ENCODE measurements at regions not wholly inside any gene's neighbourhood (a gene's known extent, or its start where the extent isn't known, plus 50 kb on each side); places are given as distances from the start of the nearest gene placed in this dataset.

GRCh38 chr14:98888281-98888680 lies 383.7 kb downstream of the BCL11B start:
- intact Hi-C loops (cut with micrococcal nuclease) (no loop called here), dilution Hi-C loops (cut with MboI; ENCODE audit: extremely low pct_ligation_motif_present, low sequenced_read_pairs) (no loop called here)
- no peak for DNase-seq (ENCODE audit: low read depth, low spot score)
- Histone ChIP-seq H3K27me3 (ENCODE audit: control insufficient read depth in 2 of 2, insufficient read depth in 2 of 2, low read length in 2 of 2) (no peaks in the 10 kb centered on the region), H3K4me2 (ENCODE audit: insufficient read depth, low read length) (no peak overlapping the region), H3K9ac (replicated peaks; ENCODE audit: extremely low read depth, insufficient read depth, low read length) (no peak overlapping the region), H3K36me3 (ENCODE audit: control insufficient read depth in 2 of 2, extremely low read depth in 1 of 2, insufficient read depth in 2 of 2, low read length in 2 of 2) (no peaks in the 10 kb centered on the region), H3K9me1 (replicated peaks; ENCODE audit: control insufficient read depth, extremely low read depth, insufficient read depth, low read length) (no peaks in the 10 kb centered on the region), H3K4me3 (replicated peaks in 1 of 3; ENCODE audit: insufficient read depth in 1 of 3, low read depth in 1 of 3, low read length in 3 of 3) (no peak overlapping the region), H3K27ac (ENCODE audit: insufficient read depth, low read depth, low read length) (no peak overlapping the region), H3K79me2 (ENCODE audit: control insufficient read depth, insufficient read depth, low read length) (no peaks in the 10 kb centered on the region), H3K9me3 (replicated peaks; ENCODE audit: control insufficient read depth, insufficient read depth, low read length) (no peaks in the 10 kb centered on the region), H4K20me1 (replicated peaks; ENCODE audit: control insufficient read depth, extremely low read depth, insufficient read depth, low read length) (no peaks in the 10 kb centered on the region), H2AFZ (ENCODE audit: low read depth, low read length) (no peak overlapping the region), H3K4me1 (ENCODE audit: control insufficient read depth, extremely low read depth, insufficient read depth, low read length) (no peaks in the 10 kb centered on the region)
- no peak for TF ChIP-seq GATA2 (IDR thresholded peaks at IDR 0.05; ENCODE audit: insufficient read depth, insufficient read length, low read depth, low read length)
- TF ChIP-seq MAX (IDR thresholded peaks at IDR 0.05; ENCODE audit: insufficient read depth, insufficient read length), result no peak
- TF ChIP-seq FOS (IDR thresholded peaks at IDR 0.05; ENCODE audit: borderline replicate concordance, insufficient read depth, low read length), result no peak
- TF ChIP-seq POLR2A (IDR thresholded peaks at IDR 0.05; ENCODE audit: low read depth, low read length), result no peak
- TF ChIP-seq CTCF (IDR thresholded peaks at IDR 0.05; ENCODE audit: extremely low read depth in 1 of 2, insufficient read depth in 1 of 2, low read depth in 1 of 2, low read length in 2 of 2), result no peak
- TF ChIP-seq EZH2 (IDR thresholded peaks at IDR 0.05; ENCODE audit: borderline replicate concordance, low read depth, low read length, severe bottlenecking), result no peak
- no peak for TF ChIP-seq MYC (IDR thresholded peaks at IDR 0.05; ENCODE audit: low read depth, low read length)
- TF ChIP-seq POLR2AphosphoS5 (IDR thresholded peaks at IDR 0.05; ENCODE audit: insufficient read depth, low read depth, low read length), result no peak
- TF ChIP-seq JUN (IDR thresholded peaks at IDR 0.05; ENCODE audit: borderline replicate concordance, insufficient read depth, insufficient read length, low read depth), result no peak
- no TSS peak for BruUV-seq (replicated peaks)
- ChIA-PET POLR2A (no interaction called here), CTCF (no interaction called here)
- FAIRE-seq, result no peak
